Fibroblast of lung (primary cell): ENCODE measurements at regions not wholly inside any gene's neighbourhood (a gene's known extent, or its start where the extent isn't known, plus 50 kb on each side); places are given as distances from the start of the nearest gene placed in this dataset.

Experiments used
- CTCF ChIP-seq, 2 donors: IDR thresholded peaks in 1 of 2; conservative IDR thresholded peaks in 1 of 2; 1 replicate in 1 of 2; 2 replicates in 1 of 2; pipeline ENCODE4 v1.5.1; 2011 to 2012; ENCODE audit warnings: low read length in 2 of 2, control low read depth in 1 of 2, inconsistent platforms in 1 of 2, low read depth in 1 of 2, mild to moderate bottlenecking in 1 of 2
- EZH2 ChIP-seq: IDR thresholded peaks from 2 replicates; pipeline ENCODE4 v1.5.1; 2012; ENCODE audit warnings: low read length, control low read depth, mild to moderate bottlenecking; ENCODE audit errors: missing control alignments

- TF ChIP-seq EZH2 (no peak), CTCF (conservative IDR thresholded peaks at IDR 0.05 in 1 of 2, IDR thresholded peaks at IDR 0.05 in 1 of 2; ENCODE audit: low read depth in 1 of 2, low read length in 2 of 2) (peak; percentile 64 to 69)
Measured at GRCh38 chr4:112938461-112939058, 110.9 kb upstream of the ANK2 start.
